Caco-2 (cell line): ENCODE measurements at regions not wholly inside any gene's neighbourhood (a gene's known extent, or its start where the extent isn't known, plus 50 kb on each side); places are given as distances from the start of the nearest gene placed in this dataset.

ENCODE experiments used
- BruUV-seq: library from RNA; stranded (reverse); fragments of 400-500 nt; replicated peaks from 2 replicates; lab custom pipeline; 2021; lab: Mats Ljungman, UMichigan
- CTCF ChIA-PET: fragments of 300-600 bp; sonication (Branson Sonifier 250); formaldehyde crosslinking; loops from one replicate; lab custom pipeline; 2022; ENCODE audit warnings: antibody characterized with exemption; lab: Charles Lee
- POLR2A ChIA-PET: fragments of 300-600 bp; sonication (Branson Sonifier 250); formaldehyde crosslinking; loops from one replicate; lab custom pipeline; 2022; ENCODE audit warnings: antibody characterized with exemption; lab: Charles Lee
- DNase-seq, 2 experiments: peaks; one replicate each; pipeline versions ENCODE4 v3.0.0 to v3.0.0-alpha.2; 2020 to 2022
- H3K27me3 ChIP-seq: replicated peaks from 2 replicates; pipeline ENCODE4 v1.6.0; 2011; ENCODE audit warnings: low read length; ENCODE audit not compliant: control insufficient read depth, insufficient read depth
- H3K36me3 ChIP-seq: 2 replicates; pipeline ENCODE4 v1.5.1; 2011; ENCODE audit warnings: low read length; ENCODE audit not compliant: control insufficient read depth, insufficient read depth
- H3K4me1 ChIP-seq: fragments of 250-450 bp; sonication (Bioruptor Pico); 2 replicates; pipeline ENCODE4 v1.5.1; 2020; ENCODE audit warnings: mild to moderate bottlenecking
- H3K4me3 ChIP-seq: 2 replicates; pipeline ENCODE4 v1.5.1; 2011; ENCODE audit warnings: low read depth, mild to moderate bottlenecking, control low read depth, low read length
- H3K9me3 ChIP-seq: fragments of 250-450 bp; sonication (Bioruptor Pico); 2 replicates; pipeline ENCODE4 v1.5.1; 2020; ENCODE audit warnings: mild to moderate bottlenecking, moderate library complexity
- H3K27ac Mint-ChIP-seq: one replicate; pipeline ENCODE4 v1.8.0; 2022; ENCODE audit warnings: mixed read lengths; ENCODE audit not compliant: unreplicated experiment
- H3K27me3 Mint-ChIP-seq: one replicate; pipeline ENCODE4 v1.8.0; 2022; ENCODE audit warnings: mixed read lengths; ENCODE audit not compliant: insufficient read depth, unreplicated experiment
- H3K36me3 Mint-ChIP-seq: one replicate; pipeline ENCODE4 v1.8.0; 2022; ENCODE audit warnings: mild to moderate bottlenecking, mixed read lengths; ENCODE audit not compliant: insufficient read depth, unreplicated experiment
- H3K4me1 Mint-ChIP-seq: one replicate; pipeline ENCODE4 v1.8.0; 2022; ENCODE audit warnings: low read depth, mixed read lengths; ENCODE audit not compliant: unreplicated experiment
- H3K4me3 Mint-ChIP-seq: one replicate; pipeline ENCODE4 v1.8.0; 2022; ENCODE audit warnings: mild to moderate bottlenecking, moderate library complexity, mixed read lengths; ENCODE audit not compliant: unreplicated experiment
- H3K9me3 Mint-ChIP-seq: one replicate; pipeline ENCODE4 v1.8.0; 2022; ENCODE audit warnings: mixed read lengths; ENCODE audit not compliant: unreplicated experiment
- intact Hi-C: fragments of 100-400 bp; cut with micrococcal nuclease; formaldehyde crosslinking; loops from one replicate; pipeline ENCODE4 v1.10.0; 2022; ENCODE audit not compliant: unreplicated experiment
- TF ChIP-seq, protein P1 (sequence below), 2 experiments: fragments of 200-600 bp in 1 of 2; IDR thresholded peaks; 1 replicate in 1 of 2; 2 replicates in 1 of 2; pipeline versions ENCODE4 v1.5.1 to v1.8.0; 2011 to 2022; ENCODE audit warnings: antibody characterized with exemption in 1 of 2, control low read depth in 1 of 2, inconsistent platforms in 1 of 2, low read depth in 1 of 2, low read length in 1 of 2, mild to moderate bottlenecking in 1 of 2, moderate library complexity in 1 of 2; ENCODE audit not compliant: insufficient read depth in 1 of 2, severe bottlenecking in 1 of 2, unreplicated experiment in 1 of 2

DNA sequence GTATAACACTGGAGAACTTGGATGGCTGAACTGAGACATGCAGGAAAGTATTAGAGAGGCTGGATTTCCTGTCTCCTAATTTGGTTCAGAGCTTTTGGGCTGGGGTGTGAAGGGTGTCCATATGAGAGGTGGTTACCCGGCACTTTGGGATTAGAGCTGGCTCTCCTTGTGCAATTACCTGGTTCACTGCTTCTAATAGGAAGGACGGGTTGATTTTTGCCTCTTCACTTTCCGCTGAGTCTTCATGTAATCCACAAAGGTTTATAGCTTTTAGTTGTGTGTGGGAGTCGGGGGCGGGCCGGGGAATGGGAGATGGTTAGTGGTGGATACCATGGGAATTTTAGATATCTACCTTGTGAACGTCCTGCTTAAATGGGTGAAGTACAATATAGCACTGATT, 151.5 kb downstream of the BTBD3 start:
- ChIA-PET CTCF (no interaction called here), POLR2A (no interaction called here)
- Mint-ChIP-seq H3K4me3 (no peak overlapping the region), H3K9me3 (no peaks in the 10 kb centered on the region), H3K27ac (no peak overlapping the region), H3K4me1 (no peaks in the 10 kb centered on the region), H3K36me3 (no peaks in the 10 kb centered on the region), H3K27me3 (no peaks in the 10 kb centered on the region)
- intact Hi-C loops = no loop called here
- no peaks in the 10 kb centered on the region for H3K9me3 ChIP-seq
- TF ChIP-seq, protein P1, sequence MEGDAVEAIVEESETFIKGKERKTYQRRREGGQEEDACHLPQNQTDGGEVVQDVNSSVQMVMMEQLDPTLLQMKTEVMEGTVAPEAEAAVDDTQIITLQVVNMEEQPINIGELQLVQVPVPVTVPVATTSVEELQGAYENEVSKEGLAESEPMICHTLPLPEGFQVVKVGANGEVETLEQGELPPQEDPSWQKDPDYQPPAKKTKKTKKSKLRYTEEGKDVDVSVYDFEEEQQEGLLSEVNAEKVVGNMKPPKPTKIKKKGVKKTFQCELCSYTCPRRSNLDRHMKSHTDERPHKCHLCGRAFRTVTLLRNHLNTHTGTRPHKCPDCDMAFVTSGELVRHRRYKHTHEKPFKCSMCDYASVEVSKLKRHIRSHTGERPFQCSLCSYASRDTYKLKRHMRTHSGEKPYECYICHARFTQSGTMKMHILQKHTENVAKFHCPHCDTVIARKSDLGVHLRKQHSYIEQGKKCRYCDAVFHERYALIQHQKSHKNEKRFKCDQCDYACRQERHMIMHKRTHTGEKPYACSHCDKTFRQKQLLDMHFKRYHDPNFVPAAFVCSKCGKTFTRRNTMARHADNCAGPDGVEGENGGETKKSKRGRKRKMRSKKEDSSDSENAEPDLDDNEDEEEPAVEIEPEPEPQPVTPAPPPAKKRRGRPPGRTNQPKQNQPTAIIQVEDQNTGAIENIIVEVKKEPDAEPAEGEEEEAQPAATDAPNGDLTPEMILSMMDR (IDR thresholded peaks at IDR 0.05; ENCODE audit: insufficient read depth in 1 of 2, low read depth in 1 of 2, low read length in 1 of 2, severe bottlenecking in 1 of 2, unreplicated experiment in 1 of 2) = no peak
- BruUV-seq = no TSS peak
- no peaks in the 10 kb centered on the region for H3K36me3 ChIP-seq
- no peak for DNase-seq
- no peaks in the 10 kb centered on the region for H3K4me1 ChIP-seq
- H3K4me3 ChIP-seq = no peak overlapping the region
- no peaks in the 10 kb centered on the region for H3K27me3 ChIP-seq

DNA sequence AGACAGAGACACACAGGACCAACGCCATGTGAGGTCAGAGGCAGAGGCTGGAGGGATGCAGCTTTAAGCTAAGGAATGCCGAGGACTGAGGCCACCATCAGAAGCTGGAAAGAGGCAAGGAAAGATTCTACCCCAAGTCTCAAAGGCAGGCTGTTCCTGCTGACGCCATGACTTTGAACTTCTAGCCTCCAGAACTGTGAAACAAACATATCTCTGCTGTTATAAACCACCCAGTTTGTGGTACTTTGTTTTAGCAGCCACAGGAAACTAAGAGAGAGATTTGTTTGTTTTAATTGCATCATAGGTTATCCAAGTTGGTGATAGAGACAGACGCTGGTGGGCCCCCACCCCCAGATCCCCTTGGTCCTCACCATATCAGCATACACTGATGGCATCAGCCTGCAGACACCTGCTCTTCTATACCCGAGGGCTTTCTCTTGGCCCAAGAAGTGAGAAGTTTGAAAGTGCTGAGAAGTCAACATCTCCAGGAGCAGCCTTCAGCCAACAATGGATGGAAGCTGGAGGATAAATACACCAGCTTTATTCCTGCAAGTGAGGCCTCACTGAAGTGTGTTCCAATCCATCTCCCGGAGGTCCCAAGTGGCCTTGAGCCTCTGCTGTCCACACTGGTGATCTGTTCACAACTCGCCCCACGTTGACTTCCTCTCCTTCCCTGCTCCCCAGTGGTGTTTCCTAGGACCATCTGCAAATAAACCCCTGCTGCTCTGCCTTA, 154.7 kb downstream of the BTBD3 start:
- no peaks in the 10 kb centered on the region for H3K36me3 Mint-ChIP-seq
- intact Hi-C loops = no loop called here
- no peaks in the 10 kb centered on the region for H3K4me1 Mint-ChIP-seq
- DNase-seq = no peak
- no peaks in the 10 kb centered on the region for H3K36me3 ChIP-seq
- peaks cover 2% of the 10 kb centered on the region for H3K27me3 Mint-ChIP-seq
- no peak overlapping the region for H3K4me3 ChIP-seq
- H3K9me3 ChIP-seq = no peaks in the 10 kb centered on the region
- TF ChIP-seq, protein P1 (IDR thresholded peaks at IDR 0.05; ENCODE audit: insufficient read depth in 1 of 2, low read depth in 1 of 2, low read length in 1 of 2, severe bottlenecking in 1 of 2, unreplicated experiment in 1 of 2) = no peak
- no peak overlapping the region for H3K27ac Mint-ChIP-seq
- CTCF ChIA-PET = no interaction called here
- no peaks in the 10 kb centered on the region; the same call in 1 of the 2 replicates for H3K27me3 ChIP-seq
- H3K4me1 ChIP-seq = no peaks in the 10 kb centered on the region
- H3K4me3 Mint-ChIP-seq = no peak overlapping the region
- POLR2A ChIA-PET = no interaction called here
- H3K9me3 Mint-ChIP-seq = no peaks in the 10 kb centered on the region
- no TSS peak for BruUV-seq

- Histone ChIP-seq H3K4me3 (no peak overlapping the region), H3K9me3 (no peaks in the 10 kb centered on the region), H3K4me1 (no peaks in the 10 kb centered on the region), H3K36me3 (no peaks in the 10 kb centered on the region), H3K27me3 (no peaks in the 10 kb centered on the region; the same call in 1 of the 2 replicates)
- TF ChIP-seq, protein P1 (IDR thresholded peaks at IDR 0.05; ENCODE audit: insufficient read depth in 1 of 2, low read depth in 1 of 2, low read length in 1 of 2, severe bottlenecking in 1 of 2, unreplicated experiment in 1 of 2) = no peak
- Mint-ChIP-seq H3K4me3 (no peak overlapping the region), H3K36me3 (no peaks in the 10 kb centered on the region), H3K27ac (no peak overlapping the region), H3K4me1 (no peaks in the 10 kb centered on the region), H3K9me3 (no peaks in the 10 kb centered on the region), H3K27me3 (peaks cover 2% of the 10 kb centered on the region)
- POLR2A ChIA-PET = no interaction called here
- intact Hi-C loops = no loop called here
- CTCF ChIA-PET = no interaction called here
- BruUV-seq = no TSS peak
- no peak for DNase-seq
Measured at GRCh38 chr20:12072954-12073264, 155.2 kb downstream of the BTBD3 start.
